PC-9 (cell line): ENCODE measurements at regions not wholly inside any gene's neighbourhood (a gene's known extent, or its start where the extent isn't known, plus 50 kb on each side); places are given as distances from the start of the nearest gene placed in this dataset.

Source experiments
- CTCF ChIP-seq: fragments of 200-600 bp; sonication (generic); conservative IDR thresholded peaks from 2 replicates; pipeline ENCODE4 v1.6.1; 2017; ENCODE audit warnings: mixed run types, antibody characterized with exemption, mild to moderate bottlenecking, moderate library complexity
- EZH2 ChIP-seq: fragments of 200-600 bp; sonication (generic); IDR thresholded peaks from 2 replicates; pipeline ENCODE4 v1.8.0; 2017; ENCODE audit warnings: antibody characterized with exemption, low read depth

GRCh38 chr6:81853975-81854374 lies 101.5 kb upstream of the TENT5A start:
- TF ChIP-seq CTCF (no peak), EZH2 (no peak)
